Transverse colon (tissue), 3 donors: ENCODE measurements at regions not wholly inside any gene's neighbourhood (a gene's known extent, or its start where the extent isn't known, plus 50 kb on each side); places are given as distances from the start of the nearest gene placed in this dataset.

Source experiments
- CTCF ChIP-seq, 5 experiments: fragments of 200-600 bp in 3 of 5; fragments of 450-650 bp in 2 of 5; sonication (generic) in 3 of 5; IDR thresholded peaks; 1 replicate in 2 of 5; 2 replicates in 3 of 5; pipeline ENCODE4 v1.5.1; 2016 to 2017; ENCODE audit warnings: antibody characterized with exemption in 5 of 5, inconsistent platforms in 3 of 5, mild to moderate bottlenecking in 2 of 5, moderate library complexity in 1 of 5
- EP300 ChIP-seq: sonication (generic); formaldehyde crosslinking; IDR thresholded peaks from one replicate; pipeline ENCODE4 v1.6.1; 2017; ENCODE audit warnings: antibody characterized with exemption, low read depth
- POLR2A ChIP-seq: fragments of 450-650 bp; IDR thresholded peaks from one replicate; pipeline ENCODE4 v1.6.1; 2016; ENCODE audit warnings: antibody characterized with exemption, mild to moderate bottlenecking, moderate library complexity

- TF ChIP-seq POLR2A (no peak), EP300 (no peak), CTCF (IDR thresholded peaks at IDR 0.05) (no peak)
Observed at GRCh38 chr2:128385365-128385764, 66.7 kb upstream of the HS6ST1 start.
